GM18861 (cell line): ENCODE measurements at regions not wholly inside any gene's neighbourhood (a gene's known extent, or its start where the extent isn't known, plus 50 kb on each side); places are given as distances from the start of the nearest gene placed in this dataset.

Source experiments
- ATAC-seq: cut with Tn5 transposase; IDR thresholded peaks from one replicate; pipeline ENCODE4 v1.9.1; 2021; ENCODE audit not compliant: unreplicated experiment

GRCh38 chr14:85441909-85442643 is 87.9 kb upstream of the FLRT2 start:
- no peak for ATAC-seq

DNA sequence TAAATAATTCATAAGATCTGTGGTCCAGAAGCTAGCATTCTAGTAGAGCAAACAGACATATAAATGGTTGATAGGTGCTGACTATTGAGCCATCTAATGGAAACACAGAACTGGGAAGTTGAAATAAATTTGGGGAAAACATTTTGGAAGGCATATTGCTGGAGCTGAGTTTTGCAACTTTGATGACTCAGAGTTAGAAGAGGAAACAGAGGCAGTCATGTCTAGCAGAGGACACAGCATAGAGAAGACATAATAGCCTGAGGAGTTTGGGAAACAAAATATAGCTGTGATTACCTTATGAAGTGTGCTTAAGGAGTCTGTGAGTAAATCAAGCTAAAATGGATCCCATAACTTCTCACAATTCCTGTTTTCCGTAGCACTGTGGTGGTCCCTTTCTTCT is 86.9 kb upstream of the FLRT2 start:
- ATAC-seq: no peak

GRCh38 chr14:85444635-85445034 is 85.3 kb upstream of the FLRT2 start:
- ATAC-seq: no peak

GRCh38 chr14:85445151-85445795 is 84.7 kb upstream of the FLRT2 start:
- ATAC-seq: no peak

GRCh38 chr14:85447883-85448282 is 82.1 kb upstream of the FLRT2 start:
- ATAC-seq: no peak

GRCh38 chr14:85451421-85451820 is 78.5 kb upstream of the FLRT2 start:
- ATAC-seq: no peak

GRCh38 chr14:85453401-85454225 is 76.3 kb upstream of the FLRT2 start:
- no peak for ATAC-seq

DNA sequence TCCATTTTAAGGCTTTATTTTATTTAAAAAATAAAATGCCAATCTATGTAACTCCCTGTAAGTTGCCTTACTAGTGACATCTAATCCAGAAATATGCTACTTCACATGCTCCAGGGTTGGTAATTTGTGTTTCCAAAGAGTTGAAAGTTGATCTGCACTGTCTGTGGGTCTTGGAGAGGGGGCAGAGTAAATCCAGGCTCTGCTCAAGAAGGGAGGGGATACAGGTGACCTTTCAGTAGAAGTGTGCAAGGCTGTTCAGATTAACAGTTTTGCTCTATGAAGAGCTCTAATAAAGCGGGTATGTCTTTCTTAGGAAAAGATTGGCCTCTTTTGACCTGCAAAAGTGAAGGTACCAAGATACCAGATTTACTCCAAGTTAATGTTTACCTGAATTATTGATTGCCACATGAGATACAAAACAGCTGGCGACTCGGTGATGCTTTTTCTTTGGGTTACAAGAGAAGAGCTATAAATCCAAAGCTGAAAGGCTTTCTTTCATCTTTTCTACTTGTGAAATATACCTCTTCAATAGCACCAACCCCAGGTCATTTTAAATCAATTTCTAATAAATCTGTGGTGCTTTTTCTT is 75.6 kb upstream of the FLRT2 start:
- ATAC-seq: no peak

DNA sequence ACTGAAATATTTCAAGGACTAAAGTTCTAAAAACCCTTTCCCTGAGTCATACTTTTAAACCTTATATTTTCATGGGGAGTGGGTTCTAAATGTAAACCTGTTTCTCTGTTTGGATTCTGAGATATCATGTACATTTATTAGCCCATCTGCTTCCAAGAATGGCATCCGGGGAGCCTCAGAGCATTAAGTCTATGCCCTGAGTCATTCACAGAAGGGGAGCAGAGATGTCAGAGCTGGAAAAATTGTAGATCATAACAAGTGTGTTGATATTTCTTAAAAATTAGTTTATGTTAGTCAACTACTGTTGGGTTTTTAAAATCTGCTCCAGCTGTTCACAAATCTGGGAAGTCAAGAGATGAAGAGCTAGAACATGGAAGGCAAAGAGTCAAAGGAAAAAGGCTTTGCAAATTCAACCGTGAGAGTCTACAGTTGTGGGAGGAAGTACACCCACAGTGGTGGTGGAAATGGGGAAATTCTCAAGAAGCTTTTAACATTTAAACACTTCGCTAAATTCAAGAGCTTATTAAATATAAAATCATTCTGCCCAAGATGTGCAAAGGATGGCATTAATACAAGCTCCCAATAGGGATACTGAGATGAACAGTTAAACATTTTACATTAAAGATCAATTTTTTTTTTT is 70.5 kb upstream of the FLRT2 start:
- ATAC-seq: no peak

GRCh38 chr14:85461432-85462133 is 68.4 kb upstream of the FLRT2 start:
- no peak for ATAC-seq

DNA sequence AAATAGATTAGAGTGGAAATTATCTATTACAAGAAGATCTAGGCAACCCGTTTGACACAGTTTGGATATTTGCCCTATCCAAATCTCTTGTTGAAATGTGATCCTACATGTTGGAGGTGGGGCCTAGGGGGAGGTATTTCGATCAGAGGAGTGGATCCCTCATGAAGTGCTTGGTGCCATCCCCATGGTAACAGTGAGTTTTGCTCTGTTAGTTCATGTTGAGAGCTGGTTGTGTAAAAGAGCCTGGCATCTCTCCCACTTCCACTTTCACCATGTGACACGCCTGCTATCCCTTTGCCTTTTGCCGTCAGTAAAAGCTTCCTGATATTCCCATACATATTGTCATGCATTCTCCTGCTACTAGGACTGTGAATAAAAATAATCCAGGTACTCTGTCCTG is 66.4 kb upstream of the FLRT2 start:
- ATAC-seq: no peak

- no peak for ATAC-seq
Observed at GRCh38 chr14:85464135-85464895, 65.6 kb upstream of the FLRT2 start.

DNA sequence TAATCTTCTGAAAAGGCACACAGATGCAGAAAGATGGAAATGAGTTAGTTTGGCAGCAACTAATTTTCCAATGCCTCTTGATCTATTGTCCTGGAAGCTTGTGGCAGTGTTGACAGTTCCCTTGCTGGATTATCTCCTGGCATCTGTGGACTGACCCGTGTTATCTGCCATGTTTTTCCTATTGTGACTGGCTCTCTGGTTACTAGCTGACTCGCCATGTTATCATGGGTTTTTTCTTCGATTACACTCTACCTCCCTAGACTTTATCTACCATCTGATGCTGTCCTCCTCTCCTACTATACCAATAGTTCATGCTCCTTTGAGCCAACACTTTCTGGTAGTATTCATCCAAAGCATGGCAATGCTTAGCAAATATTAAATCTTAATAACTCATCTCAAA is 63.3 kb upstream of the FLRT2 start:
- ATAC-seq: no peak

GRCh38 chr14:85468816-85469215 is 61.1 kb upstream of the FLRT2 start:
- no peak for ATAC-seq

DNA sequence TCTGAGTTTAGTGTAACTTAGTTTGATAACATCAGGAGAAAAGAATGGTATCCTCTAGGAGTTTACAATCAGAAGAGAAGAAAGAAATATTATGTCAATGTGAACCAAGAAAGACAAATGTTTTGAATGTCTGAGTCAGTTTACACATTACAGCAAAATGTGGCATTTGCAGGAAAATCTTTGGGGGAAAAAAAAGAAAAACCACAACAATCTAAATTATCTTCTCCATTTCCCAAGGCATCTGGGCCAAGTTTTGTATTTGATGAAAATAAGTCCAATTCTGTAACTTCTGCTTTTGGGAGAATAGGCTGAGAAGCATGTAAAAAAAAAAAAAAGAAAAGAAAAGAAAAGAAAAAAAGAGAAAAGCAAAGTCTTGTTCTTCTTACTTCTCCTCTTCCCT is 58.8 kb upstream of the FLRT2 start:
- ATAC-seq: no peak

GRCh38 chr14:85471744-85472143 is 58.2 kb upstream of the FLRT2 start:
- ATAC-seq: no peak

DNA sequence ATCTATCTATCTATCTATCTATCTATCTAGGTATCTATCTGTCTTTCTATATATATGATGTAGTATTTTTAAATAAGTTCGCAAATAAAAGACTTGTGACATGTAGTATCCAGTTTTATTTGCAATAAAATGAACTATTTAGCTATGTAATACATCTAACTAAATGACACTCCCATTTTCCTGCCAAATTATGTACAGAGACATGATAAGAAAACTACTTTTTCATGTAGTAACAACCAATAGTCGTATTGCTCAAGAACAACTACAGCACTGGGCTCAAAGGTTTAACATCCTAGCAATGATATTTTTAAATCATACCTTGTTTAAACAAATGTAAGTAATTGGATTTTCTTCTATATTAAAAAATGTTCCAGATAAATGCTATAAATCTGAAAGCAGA is 55.5 kb upstream of the FLRT2 start:
- no peak for ATAC-seq

- ATAC-seq: no peak
Observed at GRCh38 chr14:85475113-85475512, 54.8 kb upstream of the FLRT2 start.

DNA sequence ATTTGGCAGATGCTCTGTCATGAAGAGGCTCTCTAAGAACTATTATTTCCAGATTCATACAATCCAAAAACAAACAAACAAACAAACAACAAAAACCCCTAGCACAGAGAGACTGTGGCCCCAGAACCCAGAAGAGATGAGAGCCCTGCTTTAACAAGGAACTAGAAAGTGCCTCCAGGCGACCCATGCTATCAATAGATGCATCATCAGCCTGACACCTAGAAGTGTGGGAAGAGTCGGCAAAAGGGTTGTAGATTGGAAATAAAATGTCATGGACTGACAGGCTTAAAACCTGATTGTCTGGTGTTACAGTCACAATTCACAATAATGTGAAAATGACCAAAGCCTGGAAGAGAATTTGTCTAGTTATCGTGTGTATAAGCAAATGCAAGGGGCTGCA is 50.6 kb upstream of the FLRT2 start:
- ATAC-seq: no peak

DNA sequence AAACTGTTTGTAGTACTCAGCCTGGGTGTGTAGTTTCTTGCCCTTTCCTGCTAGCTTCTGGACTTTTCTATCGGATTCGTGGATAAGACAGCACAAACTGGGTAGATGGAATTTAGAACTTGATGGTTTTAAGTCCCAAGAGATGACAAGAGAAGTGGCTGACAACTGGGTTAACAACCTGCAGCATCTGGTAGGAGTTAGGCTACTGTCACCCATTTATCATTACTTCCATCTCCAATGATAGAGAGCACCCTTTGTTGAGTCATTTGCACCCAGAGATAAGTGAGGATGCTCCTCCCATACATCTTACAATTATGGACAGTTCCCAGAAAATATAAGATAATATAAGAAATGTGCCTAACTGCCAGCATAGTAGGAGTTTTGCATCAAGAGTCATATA is 50.2 kb upstream of the FLRT2 start:
- ATAC-seq: no peak
